ENCODE measurements at regions not wholly inside any gene's neighbourhood (a gene's known extent, or its start where the extent isn't known, plus 50 kb on each side); places are given as distances from the start of the nearest gene placed in this dataset.

DNA sequence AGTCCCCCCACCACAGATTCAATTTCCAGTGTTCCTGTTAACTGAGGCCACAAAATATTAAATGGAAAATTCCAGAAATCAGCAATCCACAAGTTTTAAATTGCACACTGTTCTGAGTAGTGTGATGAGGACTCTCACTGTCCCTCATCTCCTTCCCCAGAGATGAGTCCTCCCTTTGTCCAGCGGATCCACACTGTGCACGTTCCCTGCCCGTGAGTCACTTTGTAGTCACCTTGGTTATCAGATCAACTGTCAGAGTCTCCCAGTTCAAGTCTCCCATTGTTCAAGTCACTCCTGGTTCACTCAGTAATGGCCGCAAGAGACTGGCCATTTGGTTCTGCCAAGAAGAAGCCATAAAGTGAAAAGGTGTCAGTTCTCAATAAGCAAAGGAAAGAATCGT, 168.6 kb upstream of the AFDN start:
- no peak for TF ChIP-seq CTCF (IDR thresholded peaks at IDR 0.05)
- TF ChIP-seq POLR2A (IDR thresholded peaks at IDR 0.05), result no peak

All from lower leg skin (tissue), 3 donors.